IMR-90 (cell line): ENCODE measurements at regions not wholly inside any gene's neighbourhood (a gene's known extent, or its start where the extent isn't known, plus 50 kb on each side); places are given as distances from the start of the nearest gene placed in this dataset.

ENCODE experiments used
- CEBPB ChIP-seq: IDR thresholded peaks from 2 replicates; pipeline ENCODE4 v1.6.1; 2012; ENCODE audit warnings: low read depth, low read length, improper control_type of control experiment
- CHD1 ChIP-seq: IDR thresholded peaks from 2 replicates; pipeline ENCODE4 v1.6.1; 2012; ENCODE audit warnings: low read depth, low read length, improper control_type of control experiment
- CTCF ChIP-seq: conservative IDR thresholded peaks from 2 replicates; pipeline ENCODE4 v1.5.1; 2012; ENCODE audit warnings: mild to moderate bottlenecking, low read depth, low read length, improper control_type of control experiment
- MAFK ChIP-seq: IDR thresholded peaks from 2 replicates; pipeline ENCODE4 v1.6.1; 2012; ENCODE audit warnings: low read depth, low read length, improper control_type of control experiment
- NFE2L2 ChIP-seq: fragments of 150-350 bp; IDR thresholded peaks from 2 replicates; pipeline ENCODE4 v1.6.1; 2016; ENCODE audit warnings: low read depth, mild to moderate bottlenecking, low read length
- POLR2A ChIP-seq: IDR thresholded peaks from 2 replicates; pipeline ENCODE4 v1.6.1; 2012; ENCODE audit warnings: mild to moderate bottlenecking, low read depth, low read length
- RFX5 ChIP-seq: IDR thresholded peaks from 2 replicates; pipeline ENCODE4 v1.8.0; 2012; ENCODE audit warnings: low read depth, mild to moderate bottlenecking, low read length, moderate library complexity

GRCh38 chr9:81391457-81391825, 297.9 kb downstream of the TLE1 start:
- TF ChIP-seq CTCF: no peak
- no peak for TF ChIP-seq POLR2A
- TF ChIP-seq CHD1: no peak
- TF ChIP-seq RFX5: no peak
- TF ChIP-seq NFE2L2: no peak
- TF ChIP-seq MAFK: no peak
- TF ChIP-seq CEBPB: no peak
